ENCODE measurements at regions not wholly inside any gene's neighbourhood (a gene's known extent, or its start where the extent isn't known, plus 50 kb on each side); places are given as distances from the start of the nearest gene placed in this dataset.
A peak's percentile ranks its signal among the peaks of the same experiment; 100 is the strongest.

- DNase-seq (no peak), ATAC-seq (no peak)
- Histone ChIP-seq H3K4me3 (no peak overlapping the region), H3K4me1 (peaks cover 0 to 31% (median 3%) of the 10 kb centered on the region in 4 donors), H3K27ac (no peak overlapping the region), H3K36me3 (no peaks in the 10 kb centered on the region), H3K9me3 (no peaks in the 10 kb centered on the region), H3K27me3 (no peaks in the 10 kb centered on the region)
- 95% methylated on average over 7 of the region's 7 CpGs for WGBS (ENCODE audit: insufficient coverage, low coverage, low lambda C conversion rate, missing lambda C conversion rate)
- intact Hi-C loops (cut with DNase I): no loop called here
- TF ChIP-seq POLR2A (IDR thresholded peaks at IDR 0.05) (no peak), CTCF (IDR thresholded peaks at IDR 0.05) (no peak)
These were observed 401.6 kb upstream of the TBX3 start for GRCh38 chr12:115085594-115085993.

- ATAC-seq: peak; percentile 21 to 60 (median 37)
- no peak overlapping the region for H3K4me3 ChIP-seq
- H3K4me1 ChIP-seq: peaks cover 0 to 39% (median 12%) of the 10 kb centered on the region in 4 donors
- no peaks in the 10 kb centered on the region for H3K27me3 ChIP-seq
- no peak for DNase-seq
- no peak for TF ChIP-seq POLR2A (IDR thresholded peaks at IDR 0.05)
- TF ChIP-seq CTCF (IDR thresholded peaks at IDR 0.05): no peak
- no peaks in the 10 kb centered on the region for H3K36me3 ChIP-seq
- H3K27ac ChIP-seq: peak overlapping the region in 2 of 3 donors; percentile 53 to 82
- WGBS (ENCODE audit: insufficient coverage, low coverage, low lambda C conversion rate, missing lambda C conversion rate): 55% methylated on average over 3 of the region's 4 CpGs
- intact Hi-C loops (cut with DNase I): no loop called here
- H3K9me3 ChIP-seq: no peaks in the 10 kb centered on the region
These were observed 395.8 kb upstream of the TBX3 start for GRCh38 chr12:115079760-115080159.

- WGBS (ENCODE audit: insufficient coverage, low coverage, low lambda C conversion rate, missing lambda C conversion rate): 31% methylated on average over 6 of the region's 6 CpGs
- H3K9me3 ChIP-seq: no peaks in the 10 kb centered on the region
- TF ChIP-seq CTCF (IDR thresholded peaks at IDR 0.05) (no peak), POLR2A (IDR thresholded peaks at IDR 0.05) (no peak)
- intact Hi-C loops (cut with DNase I): no loop called here
- H3K4me1 ChIP-seq: peaks cover 0 to 39% (median 12%) of the 10 kb centered on the region in 4 donors
- DNase-seq (no peak), ATAC-seq (peak; percentile 25 to 46 (median 41))
- H3K27ac ChIP-seq: peak overlapping the region in 2 of 3 donors; percentile 53 to 82
- H3K36me3 ChIP-seq: no peaks in the 10 kb centered on the region
- H3K27me3 ChIP-seq: no peaks in the 10 kb centered on the region
- H3K4me3 ChIP-seq: peak overlapping the region in 1 of 3 donors; percentile 27
These were observed 395.0 kb upstream of the TBX3 start for GRCh38 chr12:115078990-115079389.

GRCh38 chr12:115078334-115078733, 394.4 kb upstream of the TBX3 start:
- WGBS (ENCODE audit: insufficient coverage, low coverage, low lambda C conversion rate, missing lambda C conversion rate): 31% methylated on average over 4 of the region's 4 CpGs
- DNase-seq (peak in 1 of 3 donors; percentile 58), ATAC-seq (peak; percentile 79 to 89 (median 82))
- Histone ChIP-seq H3K9me3 (no peaks in the 10 kb centered on the region), H3K27me3 (no peaks in the 10 kb centered on the region), H3K36me3 (no peaks in the 10 kb centered on the region), H3K4me3 (peak overlapping the region in 1 of 3 donors; percentile 27), H3K27ac (peak overlapping the region in 2 of 3 donors; percentile 53 to 82), H3K4me1 (peaks cover 0 to 39% (median 12%) of the 10 kb centered on the region in 4 donors)
- no peak for TF ChIP-seq CTCF (IDR thresholded peaks at IDR 0.05)
- TF ChIP-seq POLR2A (IDR thresholded peaks at IDR 0.05): no peak
- intact Hi-C loops (cut with DNase I): no loop called here
